ENCODE measurements at regions not wholly inside any gene's neighbourhood (a gene's known extent, or its start where the extent isn't known, plus 50 kb on each side); places are given as distances from the start of the nearest gene placed in this dataset.

- FAIRE-seq (no peak), DNase-seq (ENCODE audit: extremely low spot score, insufficient read length, low read depth) (no peak)
Observed at GRCh38 chr2:240208096-240208495, 67.6 kb upstream of the OTOS start.

DNA sequence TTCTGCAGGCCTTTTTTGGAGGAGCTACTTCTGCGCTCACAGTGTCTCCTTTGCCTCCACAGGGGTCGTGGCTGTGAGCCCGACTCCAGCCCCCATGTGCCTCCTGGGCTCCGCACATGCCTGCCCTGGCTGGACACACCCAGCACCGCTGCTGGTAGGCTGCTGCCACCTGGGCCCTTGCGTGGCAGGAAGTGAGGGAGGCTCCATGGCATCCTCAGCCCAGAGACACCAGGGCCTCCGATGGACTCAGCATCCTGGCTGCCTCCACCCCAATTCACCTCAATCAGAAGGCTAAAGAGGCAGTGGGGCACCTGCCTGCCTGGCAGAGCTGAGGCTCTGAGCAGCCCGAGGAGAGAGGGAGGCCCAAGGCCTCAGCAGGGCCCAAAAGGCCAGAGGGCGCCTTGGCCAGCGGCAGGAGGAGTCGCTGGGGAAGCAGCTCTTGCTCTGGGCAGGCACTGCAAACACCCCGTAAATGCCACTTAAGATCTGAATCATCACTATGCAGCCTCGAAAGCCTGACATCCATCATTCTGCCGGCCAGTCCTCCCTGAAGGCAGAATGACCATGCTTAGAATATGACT lies 68.3 kb upstream of the OTOS start:
- DNase-seq (ENCODE audit: extremely low spot score, insufficient read length, low read depth) (no peak), FAIRE-seq (no peak)

GRCh38 chr2:240209493-240209892 lies 69.0 kb upstream of the OTOS start:
- no peak for DNase-seq (ENCODE audit: extremely low spot score, insufficient read length, low read depth)
- FAIRE-seq: no peak

GRCh38 chr2:240210198-240210965 lies 69.9 kb upstream of the OTOS start:
- no peak for DNase-seq (ENCODE audit: extremely low spot score, insufficient read length, low read depth)
- no peak for FAIRE-seq

- DNase-seq (ENCODE audit: extremely low spot score, insufficient read length, low read depth) (no peak), FAIRE-seq (no peak)
Observed at GRCh38 chr2:240211096-240211495, 70.6 kb upstream of the OTOS start.

GRCh38 chr2:240211598-240212424 lies 71.4 kb upstream of the OTOS start:
- no peak for FAIRE-seq

GRCh38 chr2:240212425-240213225 lies 72.2 kb upstream of the OTOS start:
- FAIRE-seq: no peak
- DNase-seq (ENCODE audit: extremely low spot score, insufficient read length, low read depth): no peak

More at GRCh38 chr2:240211598-240212424, 71.4 kb upstream of the OTOS start:
- DNase-seq (ENCODE audit: extremely low spot score, insufficient read length, low read depth): no peak

- FAIRE-seq: no peak
- no peak for DNase-seq (ENCODE audit: extremely low spot score, insufficient read length, low read depth)
Observed at GRCh38 chr2:240213226-240213475, 72.7 kb upstream of the OTOS start.

- FAIRE-seq (no peak), DNase-seq (ENCODE audit: extremely low spot score, insufficient read length, low read depth) (no peak)
Observed at GRCh38 chr2:240213476-240214421, 73.3 kb upstream of the OTOS start.

DNA sequence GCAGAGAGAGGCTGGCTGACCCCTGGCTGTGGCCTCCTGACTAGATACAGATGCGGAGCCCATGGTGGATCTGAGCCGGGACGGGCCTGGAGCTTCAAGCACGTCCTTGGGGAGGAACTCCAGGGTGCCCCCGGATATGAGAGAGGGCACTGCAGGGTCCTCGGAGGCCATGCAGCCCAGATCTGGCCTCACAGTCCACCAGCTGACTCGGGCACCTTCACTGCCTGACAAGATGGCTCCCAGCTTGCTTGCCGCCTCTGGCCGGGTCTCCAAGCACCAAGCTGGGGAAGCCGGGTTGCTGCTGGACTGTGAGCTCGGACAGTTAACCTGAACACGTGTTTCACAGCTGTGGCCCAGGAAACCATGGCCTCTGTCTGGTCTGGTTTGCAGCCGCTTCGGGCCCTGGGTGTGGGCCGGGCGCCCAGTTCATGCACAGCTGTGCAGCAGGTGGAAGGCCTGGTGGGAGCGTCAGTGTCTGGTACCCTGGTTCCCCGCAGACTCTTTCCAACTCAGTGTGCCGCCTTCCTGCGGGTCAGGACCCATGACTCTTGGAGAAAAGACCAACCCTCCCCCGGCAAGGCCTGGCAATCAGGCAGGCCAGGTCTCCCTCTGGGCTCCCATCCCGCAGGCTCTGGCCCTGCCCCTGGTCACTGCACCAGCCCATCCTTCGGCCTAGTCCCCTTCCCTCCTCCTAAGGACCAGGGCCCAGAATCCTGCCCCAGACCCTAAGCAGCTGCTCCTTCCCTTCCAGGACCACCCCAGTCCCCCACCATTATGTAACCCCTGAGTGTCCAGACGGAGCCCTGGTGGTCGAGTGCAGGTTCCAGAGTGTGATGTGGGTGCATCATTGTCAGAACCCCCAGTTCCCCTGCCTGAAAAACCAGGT lies 74.6 kb upstream of the OTOS start:
- DNase-seq (ENCODE audit: extremely low spot score, insufficient read length, low read depth): no peak
- no peak for FAIRE-seq

- FAIRE-seq (no peak), DNase-seq (ENCODE audit: extremely low spot score, insufficient read length, low read depth) (no peak)
Observed at GRCh38 chr2:240215676-240216051, 75.2 kb upstream of the OTOS start.

DNA sequence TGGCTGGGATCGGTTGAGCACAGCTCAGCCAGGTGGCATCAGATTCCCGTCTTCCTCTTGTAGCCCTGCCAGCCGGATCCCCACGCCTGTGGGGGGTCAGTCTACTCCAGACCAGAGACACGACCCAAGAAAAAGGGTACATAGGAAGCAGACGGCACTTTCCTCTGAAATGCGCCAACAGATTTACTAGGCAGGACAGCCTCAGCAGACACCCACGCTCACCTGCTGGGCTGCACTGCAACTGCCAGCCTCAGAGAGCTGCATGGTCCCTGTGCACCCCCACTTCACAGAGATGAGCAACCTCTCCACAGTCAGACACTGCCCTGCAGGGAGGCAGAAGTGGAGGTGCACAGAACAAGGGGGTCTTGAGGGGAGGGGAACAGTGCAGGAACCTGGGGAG lies 75.7 kb upstream of the OTOS start:
- no peak for DNase-seq (ENCODE audit: extremely low spot score, insufficient read length, low read depth)
- FAIRE-seq: no peak

DNA sequence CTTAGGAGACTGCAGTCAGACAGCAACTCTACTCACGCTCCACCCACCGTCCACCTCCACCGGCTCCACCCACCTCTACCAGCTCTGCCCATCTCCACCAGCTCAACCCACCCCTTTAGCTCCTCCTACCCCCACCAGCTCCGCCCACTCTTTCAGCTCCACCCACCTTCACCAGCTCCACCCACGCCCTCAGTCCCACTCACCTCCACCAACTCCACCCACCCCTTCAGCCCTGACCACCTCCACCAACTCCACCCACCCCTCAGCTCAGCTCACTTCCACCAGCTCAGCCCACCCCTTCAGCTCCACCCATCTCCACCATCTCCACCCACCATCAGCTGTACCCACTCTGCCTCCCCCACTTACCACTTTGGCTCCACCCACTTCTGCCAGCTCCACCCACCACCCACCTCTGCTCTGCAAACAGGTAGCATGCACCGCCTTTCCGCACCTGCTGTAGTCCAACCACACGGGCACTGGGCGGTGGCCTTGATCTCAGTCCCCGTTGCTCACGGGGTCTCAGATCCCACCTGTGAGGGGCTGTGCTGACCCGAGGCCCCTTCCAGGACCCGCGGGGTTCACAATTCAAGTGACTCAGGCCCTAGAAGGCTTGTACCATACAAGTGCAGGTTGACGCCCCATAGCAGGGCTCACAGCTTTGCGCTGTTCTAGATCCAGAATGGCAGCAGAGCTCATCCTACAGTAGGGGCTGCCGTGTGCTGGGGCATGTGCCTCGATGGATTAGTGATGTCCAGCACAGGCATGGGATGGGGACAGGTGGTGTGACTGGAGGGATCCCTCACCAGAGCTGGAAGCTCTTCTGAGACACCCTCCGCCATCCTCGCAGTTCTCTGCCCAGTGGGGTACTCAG lies 77.2 kb upstream of the OTOS start:
- FAIRE-seq (no peak), DNase-seq (ENCODE audit: extremely low spot score, insufficient read length, low read depth) (no peak)

DNA sequence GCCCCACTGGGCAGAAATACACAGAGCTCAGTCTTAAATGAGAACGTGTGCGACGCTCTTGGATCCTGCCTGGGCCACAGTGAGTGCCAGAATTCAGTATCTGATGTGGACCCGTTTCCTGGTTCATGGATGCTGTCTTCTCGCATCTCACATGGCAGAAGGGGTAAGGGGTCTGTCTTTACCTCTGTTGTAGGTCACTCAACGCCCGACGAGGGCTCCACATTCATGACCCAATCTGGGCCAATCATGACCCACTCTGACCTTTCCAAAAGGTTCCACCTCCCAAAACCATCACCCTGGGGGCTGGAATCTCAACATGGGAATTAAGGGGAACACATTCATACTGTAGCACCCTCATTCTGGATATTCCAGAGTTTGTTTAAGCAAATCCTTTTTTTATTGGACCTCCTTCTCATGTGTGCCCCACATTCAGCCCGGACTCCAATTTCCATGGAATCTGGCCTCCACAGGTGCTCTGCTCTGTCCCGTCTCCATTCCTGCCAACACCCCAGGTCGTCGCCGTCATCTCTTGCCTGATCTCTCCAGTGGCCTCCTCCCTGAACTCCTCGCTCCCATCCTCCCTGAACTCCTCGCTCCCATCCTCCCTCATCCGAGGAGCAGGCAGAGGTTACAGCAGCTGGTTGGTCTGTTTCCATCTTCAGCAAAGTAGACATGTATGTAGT lies 78.9 kb upstream of the OTOS start:
- DNase-seq (ENCODE audit: extremely low spot score, insufficient read length, low read depth): no peak

GRCh38 chr2:240220371-240220770 lies 79.9 kb upstream of the OTOS start:
- FAIRE-seq (no peak), DNase-seq (ENCODE audit: extremely low spot score, insufficient read length, low read depth) (no peak)

More for the DNA sequence above, 78.9 kb upstream of the OTOS start:
- no peak for FAIRE-seq

DNA sequence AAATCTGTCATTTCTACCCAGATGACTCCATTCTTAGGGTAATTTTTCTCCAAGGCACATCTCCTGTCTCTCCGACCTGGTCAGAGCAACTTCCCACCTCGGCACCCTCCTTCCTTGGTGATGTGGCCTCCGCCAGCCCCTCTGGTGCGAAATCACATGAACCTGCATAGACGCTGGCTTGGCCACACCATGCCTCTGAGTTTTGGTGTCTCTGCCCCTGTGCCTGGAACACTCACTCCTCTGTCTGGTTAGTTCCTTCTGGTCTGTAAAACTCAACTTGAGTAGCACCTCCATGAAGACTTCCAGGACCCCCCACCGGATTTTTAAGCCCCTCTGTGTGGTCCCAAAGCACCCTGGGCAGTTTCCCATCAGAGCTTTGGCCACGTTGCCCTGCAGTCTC lies 83.2 kb upstream of the OTOS start:
- FAIRE-seq (no peak), DNase-seq (ENCODE audit: extremely low spot score, insufficient read length, low read depth) (no peak)

GRCh38 chr2:240224676-240225075 lies 84.2 kb upstream of the OTOS start:
- no peak for FAIRE-seq
- DNase-seq (ENCODE audit: extremely low spot score, insufficient read length, low read depth): no peak
